Neural progenitor cell (in vitro differentiated cells): ENCODE measurements at regions not wholly inside any gene's neighbourhood (a gene's known extent, or its start where the extent isn't known, plus 50 kb on each side); places are given as distances from the start of the nearest gene placed in this dataset.

Experiments
- DNase-seq: peaks from one replicate; pipeline ENCODE4 v3.0.0-alpha.2; 2016; ENCODE audit warnings: low spot score
- H2AFZ ChIP-seq: fragments of 200-600 bp; sonication (generic); replicated peaks from 2 replicates; pipeline ENCODE4 v1.6.1; 2016; ENCODE audit warnings: antibody characterized with exemption
- H3F3A ChIP-seq: fragments of 200-600 bp; sonication (generic); 2 replicates; pipeline ENCODE4 v1.6.1; 2016; ENCODE audit warnings: antibody characterized with exemption, low read depth
- H3K27ac ChIP-seq: fragments of 200-600 bp; sonication (generic); 2 replicates; pipeline ENCODE4 v1.5.1; 2016; ENCODE audit warnings: mild to moderate bottlenecking
- H3K27me3 ChIP-seq: fragments of 200-600 bp; sonication (generic); 2 replicates; pipeline ENCODE4 v1.6.1; 2016; ENCODE audit warnings: mild to moderate bottlenecking, moderate library complexity
- H3K36me3 ChIP-seq: fragments of 200-600 bp; sonication (generic); 2 replicates; pipeline ENCODE4 v1.5.1; 2016
- H3K4me1 ChIP-seq: fragments of 200-600 bp; sonication (generic); 2 replicates; pipeline ENCODE4 v1.6.1; 2016; ENCODE audit warnings: mixed run types
- H3K4me2 ChIP-seq: fragments of 200-600 bp; sonication (generic); 2 replicates; pipeline ENCODE4 v1.6.1; 2016
- H3K4me3 ChIP-seq: fragments of 200-600 bp; sonication (generic); 2 replicates; pipeline ENCODE4 v1.5.1; 2016
- H3K79me2 ChIP-seq: fragments of 200-600 bp; sonication (generic); 2 replicates; pipeline ENCODE4 v1.6.1; 2016; ENCODE audit warnings: low read depth
- H3K9ac ChIP-seq: fragments of 200-600 bp; sonication (generic); 2 replicates; pipeline ENCODE4 v1.6.1; 2016
- H3K9me3 ChIP-seq: fragments of 200-600 bp; sonication (generic); 2 replicates; pipeline ENCODE4 v1.5.1; 2016; ENCODE audit warnings: low read depth
- H4K20me1 ChIP-seq: fragments of 200-600 bp; sonication (generic); 2 replicates; pipeline ENCODE4 v1.6.1; 2016; ENCODE audit warnings: low read depth
- H3K27ac Mint-ChIP-seq: 3 replicates; pipeline ENCODE4 v1.8.0; 2021; ENCODE audit warnings: mixed read lengths
- H3K27me3 Mint-ChIP-seq: 2 replicates; pipeline ENCODE4 v1.8.0; 2022; ENCODE audit warnings: low read depth, mild to moderate bottlenecking, inconsistent platforms, moderate library complexity, mixed read lengths; ENCODE audit not compliant: insufficient read depth
- H3K36me3 Mint-ChIP-seq: 3 replicates; pipeline ENCODE4 v1.8.0; 2021; ENCODE audit warnings: mixed read lengths
- H3K4me1 Mint-ChIP-seq: 3 replicates; pipeline ENCODE4 v1.8.0; 2021; ENCODE audit warnings: mixed read lengths
- H3K4me3 Mint-ChIP-seq: 3 replicates; pipeline ENCODE4 v1.8.0; 2021; ENCODE audit warnings: mild to moderate bottlenecking, moderate library complexity, mixed read lengths
- H3K9me3 Mint-ChIP-seq: 3 replicates; pipeline ENCODE4 v1.8.0; 2020; ENCODE audit warnings: mixed read lengths
- EZH2 ChIP-seq: fragments of 200-600 bp; sonication (generic); IDR thresholded peaks from 2 replicates; pipeline ENCODE4 v1.6.1; 2017; ENCODE audit warnings: antibody characterized with exemption, mild to moderate bottlenecking, moderate library complexity
- EZH2phosphoT487 ChIP-seq: fragments of 200-600 bp; sonication (generic); IDR thresholded peaks from 2 replicates; pipeline ENCODE4 v1.6.1; 2017; ENCODE audit warnings: antibody characterized with exemption
- TF ChIP-seq, protein P1 (sequence below): fragments of 200-600 bp; sonication (generic); IDR thresholded peaks from 2 replicates; pipeline ENCODE4 v1.5.1; 2017; ENCODE audit warnings: antibody characterized with exemption, mild to moderate bottlenecking

DNA sequence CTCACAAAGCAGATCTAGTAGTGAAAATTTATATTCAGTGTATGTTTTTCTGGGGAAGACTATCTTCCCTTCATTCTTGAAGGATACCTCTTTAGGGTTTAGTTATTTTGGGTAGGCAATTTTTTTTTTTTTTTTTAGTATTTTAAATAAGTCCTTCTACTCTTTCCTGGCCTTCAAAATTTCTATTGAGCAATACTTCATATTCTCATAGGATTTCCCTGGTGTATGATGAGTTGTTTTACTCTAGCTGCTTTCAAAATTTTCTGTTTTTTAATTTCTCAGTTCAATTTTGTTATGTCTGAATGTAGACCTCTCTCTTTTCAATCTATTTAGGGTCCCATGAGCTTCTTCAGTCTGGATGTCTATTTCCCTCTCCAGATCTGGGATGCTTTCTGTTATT, 74.3 kb upstream of the PLSCR4 start:
- H3K9me3 Mint-ChIP-seq = peaks cover 2% of the 10 kb centered on the region
- Histone ChIP-seq H3K27me3 (no peaks in the 10 kb centered on the region), H3K4me2 (no peak overlapping the region), H3K9ac (no peak overlapping the region), H3K4me3 (no peak overlapping the region), H3F3A (no peaks in the 10 kb centered on the region), H3K9me3 (no peaks in the 10 kb centered on the region), H3K27ac (no peak overlapping the region), H2AFZ (no peak overlapping the region), H4K20me1 (no peaks in the 10 kb centered on the region), H3K79me2 (no peaks in the 10 kb centered on the region), H3K36me3 (no peaks in the 10 kb centered on the region), H3K4me1 (no peaks in the 10 kb centered on the region)
- H3K27me3 Mint-ChIP-seq = no peaks in the 10 kb centered on the region
- TF ChIP-seq EZH2phosphoT487 (no peak), EZH2 (no peak)
- TF ChIP-seq, protein P1, sequence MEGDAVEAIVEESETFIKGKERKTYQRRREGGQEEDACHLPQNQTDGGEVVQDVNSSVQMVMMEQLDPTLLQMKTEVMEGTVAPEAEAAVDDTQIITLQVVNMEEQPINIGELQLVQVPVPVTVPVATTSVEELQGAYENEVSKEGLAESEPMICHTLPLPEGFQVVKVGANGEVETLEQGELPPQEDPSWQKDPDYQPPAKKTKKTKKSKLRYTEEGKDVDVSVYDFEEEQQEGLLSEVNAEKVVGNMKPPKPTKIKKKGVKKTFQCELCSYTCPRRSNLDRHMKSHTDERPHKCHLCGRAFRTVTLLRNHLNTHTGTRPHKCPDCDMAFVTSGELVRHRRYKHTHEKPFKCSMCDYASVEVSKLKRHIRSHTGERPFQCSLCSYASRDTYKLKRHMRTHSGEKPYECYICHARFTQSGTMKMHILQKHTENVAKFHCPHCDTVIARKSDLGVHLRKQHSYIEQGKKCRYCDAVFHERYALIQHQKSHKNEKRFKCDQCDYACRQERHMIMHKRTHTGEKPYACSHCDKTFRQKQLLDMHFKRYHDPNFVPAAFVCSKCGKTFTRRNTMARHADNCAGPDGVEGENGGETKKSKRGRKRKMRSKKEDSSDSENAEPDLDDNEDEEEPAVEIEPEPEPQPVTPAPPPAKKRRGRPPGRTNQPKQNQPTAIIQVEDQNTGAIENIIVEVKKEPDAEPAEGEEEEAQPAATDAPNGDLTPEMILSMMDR = no peak
- H3K4me1 Mint-ChIP-seq = no peaks in the 10 kb centered on the region
- no peak for DNase-seq
- no peak overlapping the region for H3K27ac Mint-ChIP-seq
- H3K4me3 Mint-ChIP-seq = no peak overlapping the region
- no peaks in the 10 kb centered on the region for H3K36me3 Mint-ChIP-seq

DNA sequence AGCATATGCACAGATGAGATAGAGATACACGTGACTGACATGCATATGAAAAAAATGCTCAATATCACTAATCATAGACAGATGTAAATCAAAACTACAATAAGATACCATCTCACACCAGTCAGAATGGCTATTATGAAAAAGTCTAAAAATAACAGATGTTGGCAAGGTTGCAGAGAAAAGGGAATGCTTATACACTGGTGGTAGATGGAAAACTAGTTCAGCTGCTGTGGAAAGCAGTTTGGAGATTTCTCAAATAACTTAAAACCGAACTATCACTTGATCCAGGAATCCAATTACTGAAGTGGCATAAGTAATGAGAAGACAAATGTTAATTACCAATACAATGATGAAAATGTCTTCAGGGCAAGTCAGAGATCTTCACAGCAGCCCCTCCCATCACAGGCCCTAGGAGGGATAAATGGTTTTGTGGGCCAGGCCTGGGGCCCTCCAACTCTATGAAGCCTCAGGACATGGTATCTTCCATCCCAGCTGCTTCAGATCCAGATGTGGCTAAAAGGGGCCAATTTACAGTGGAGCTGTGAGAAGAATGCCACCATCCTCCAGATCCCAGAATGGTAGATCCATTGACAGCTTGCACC, 71.4 kb upstream of the PLSCR4 start:
- Histone ChIP-seq H3K4me3 (no peak overlapping the region), H3F3A (no peaks in the 10 kb centered on the region), H3K9ac (no peak overlapping the region), H3K4me2 (no peak overlapping the region), H4K20me1 (no peaks in the 10 kb centered on the region), H3K27ac (no peak overlapping the region), H3K36me3 (no peaks in the 10 kb centered on the region), H3K4me1 (no peaks in the 10 kb centered on the region), H3K27me3 (no peaks in the 10 kb centered on the region), H3K9me3 (no peaks in the 10 kb centered on the region), H2AFZ (no peak overlapping the region), H3K79me2 (no peaks in the 10 kb centered on the region)
- TF ChIP-seq EZH2phosphoT487 (no peak), EZH2 (no peak)
- TF ChIP-seq, protein P1 = no peak
- no peaks in the 10 kb centered on the region for H3K4me1 Mint-ChIP-seq
- peaks cover 2% of the 10 kb centered on the region for H3K9me3 Mint-ChIP-seq
- no peaks in the 10 kb centered on the region for H3K27me3 Mint-ChIP-seq
- H3K4me3 Mint-ChIP-seq = no peak overlapping the region
- H3K27ac Mint-ChIP-seq = no peak overlapping the region
- no peaks in the 10 kb centered on the region for H3K36me3 Mint-ChIP-seq
- DNase-seq = no peak

DNA sequence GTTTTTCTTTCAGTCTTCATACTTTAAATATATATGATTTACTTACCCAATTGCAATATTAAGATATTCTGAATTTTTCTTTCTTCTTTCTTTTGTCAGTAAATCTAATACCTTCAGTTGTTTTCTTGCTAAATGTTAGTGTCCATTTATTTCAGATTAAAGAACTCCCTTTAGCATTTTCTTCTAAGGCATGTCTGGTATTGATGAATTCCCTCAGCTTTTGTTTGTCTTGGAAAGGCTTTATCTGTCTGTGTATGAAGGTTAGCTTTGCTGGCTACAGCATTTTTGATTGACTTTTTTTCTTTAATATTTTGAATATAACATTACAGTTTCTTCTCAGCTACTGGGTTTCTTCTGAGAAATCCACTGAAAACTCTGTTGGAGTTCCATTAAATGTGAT, 64.0 kb upstream of the PLSCR4 start:
- Histone ChIP-seq H2AFZ (no peak overlapping the region), H3K4me1 (no peaks in the 10 kb centered on the region), H3F3A (no peaks in the 10 kb centered on the region), H4K20me1 (no peaks in the 10 kb centered on the region), H3K27ac (no peak overlapping the region), H3K4me3 (no peak overlapping the region), H3K79me2 (no peaks in the 10 kb centered on the region), H3K36me3 (no peaks in the 10 kb centered on the region), H3K9me3 (no peaks in the 10 kb centered on the region), H3K27me3 (no peaks in the 10 kb centered on the region), H3K9ac (no peak overlapping the region), H3K4me2 (no peak overlapping the region)
- Mint-ChIP-seq H3K27ac (no peak overlapping the region), H3K27me3 (no peaks in the 10 kb centered on the region), H3K4me1 (no peaks in the 10 kb centered on the region), H3K4me3 (no peak overlapping the region), H3K9me3 (peaks cover 6% of the 10 kb centered on the region), H3K36me3 (no peaks in the 10 kb centered on the region)
- TF ChIP-seq, protein P1 = no peak
- TF ChIP-seq EZH2 = no peak
- no peak for DNase-seq
